ENCODE measurements at regions not wholly inside any gene's neighbourhood (a gene's known extent, or its start where the extent isn't known, plus 50 kb on each side); places are given as distances from the start of the nearest gene placed in this dataset.
A peak's percentile ranks its signal among the peaks of the same experiment; 100 is the strongest.

GRCh38 chr12:65665817-65666216 is 158.5 kb upstream of the HMGA2 start:
- no peak overlapping the region for H2AFZ ChIP-seq (ENCODE audit: low read depth)
- H3K4me3 ChIP-seq (ENCODE audit: low read depth in 2 of 2, low read length in 1 of 2) = no peak overlapping the region
- DNase-seq = no peak
- no peaks in the 10 kb centered on the region for H4K20me1 ChIP-seq (ENCODE audit: insufficient read depth)
- peaks cover 38% of the 10 kb centered on the region for H3F3A ChIP-seq (replicated peaks; ENCODE audit: insufficient read depth)
- no peaks in the 10 kb centered on the region for H3K79me2 ChIP-seq (ENCODE audit: insufficient read depth)
- H3K27me3 ChIP-seq (ENCODE audit: insufficient read depth) = no peaks in the 10 kb centered on the region
- H3K9ac ChIP-seq = no peak overlapping the region
- H3K9me2 ChIP-seq = no peaks in the 10 kb centered on the region
- H3K36me3 ChIP-seq (replicated peaks in 1 of 2; ENCODE audit: control insufficient read depth in 1 of 2, insufficient read depth in 2 of 2, low read length in 1 of 2) = no peaks in the 10 kb centered on the region
- ChIA-PET POLR2A (no interaction called here), CTCF (no interaction called here)
- peak overlapping the region in 1 of 2 experiments; percentile 94; a peak in 1 of 4 replicates for H3K27ac ChIP-seq (ENCODE audit: low read depth in 2 of 2, low read length in 1 of 2)
- WGBS (ENCODE audit: low lambda C conversion rate) = 91% methylated on average over 2 of the region's 2 CpGs
- no peaks in the 10 kb centered on the region for H3K9me3 ChIP-seq
- H3K4me1 ChIP-seq (ENCODE audit: control insufficient read depth in 1 of 2, insufficient read depth in 2 of 2, low read depth in 1 of 2, low read length in 1 of 2) = peaks cover 0 to 17% of the 10 kb centered on the region in 2 experiments; a peak in 2 of 4 replicates
- TF ChIP-seq TAF1 (IDR thresholded peaks at IDR 0.05; ENCODE audit: borderline replicate concordance, low read depth, low read length) = no peak
- no peak for TF ChIP-seq MEF2A (IDR thresholded peaks at IDR 0.05; ENCODE audit: borderline replicate concordance, low read depth)
- TF ChIP-seq RAD21 (IDR thresholded peaks at IDR 0.05; ENCODE audit: low read length) = no peak
- TF ChIP-seq PBX3 (IDR thresholded peaks at IDR 0.05) = no peak
- no peak for TF ChIP-seq RCOR1 (IDR thresholded peaks at IDR 0.05; ENCODE audit: low read length)
- no peak for TF ChIP-seq USF2 (IDR thresholded peaks at IDR 0.05; ENCODE audit: borderline replicate concordance, low read depth, low read length)
- no peak for TF ChIP-seq CTCF (IDR thresholded peaks at IDR 0.05)
- no peak for TF ChIP-seq REST (IDR thresholded peaks at IDR 0.05; ENCODE audit: low read depth, low read length)
- TF ChIP-seq NRF1 (IDR thresholded peaks at IDR 0.05; ENCODE audit: low read depth, low read length) = no peak
- no peak for TF ChIP-seq USF1 (IDR thresholded peaks at IDR 0.05; ENCODE audit: borderline replicate concordance, low read depth)
- no peak for TF ChIP-seq MAX (IDR thresholded peaks at IDR 0.05; ENCODE audit: low read depth)
- no peak for TF ChIP-seq CHD2 (IDR thresholded peaks at IDR 0.05; ENCODE audit: low read length, partially characterized antibody)
- TF ChIP-seq YY1 (IDR thresholded peaks at IDR 0.05; ENCODE audit: low read depth) = no peak
- no peak for TF ChIP-seq JUND (IDR thresholded peaks at IDR 0.05)
- TF ChIP-seq MXI1 (IDR thresholded peaks at IDR 0.05; ENCODE audit: low read depth, low read length) = no peak
- no peak for TF ChIP-seq IRF3 (IDR thresholded peaks at IDR 0.05; ENCODE audit: low read depth, low read length)
- TF ChIP-seq EZH2phosphoT487 (IDR thresholded peaks at IDR 0.05; ENCODE audit: borderline replicate concordance, low read depth) = no peak
- H3K4me2 ChIP-seq = no peak overlapping the region

All from SK-N-SH (cell line).